A204.1 (cell line): ENCODE measurements at regions not wholly inside any gene's neighbourhood (a gene's known extent, or its start where the extent isn't known, plus 50 kb on each side); places are given as distances from the start of the nearest gene placed in this dataset.

Experiments used
- FAIRE-seq: peaks from 2 replicates; lab custom pipeline; 2012; peaks lifted over from hg19 to GRCh38; lab: Jason Lieb, UNC

- no peak for FAIRE-seq
These were observed 175.9 kb downstream of the RPLP1 start for GRCh38 chr15:69628256-69629093.

- FAIRE-seq: no peak
These were observed 177.1 kb downstream of the RPLP1 start for GRCh38 chr15:69629631-69630161.

- FAIRE-seq: no peak
These were observed 178.4 kb downstream of the RPLP1 start for GRCh38 chr15:69631005-69631404.

- FAIRE-seq: no peak
These were observed 179.4 kb downstream of the RPLP1 start for GRCh38 chr15:69631978-69632377.

- no peak for FAIRE-seq
These were observed 182.2 kb downstream of the RPLP1 start for GRCh38 chr15:69634860-69635259.

GRCh38 chr15:69636169-69636915 lies 183.7 kb downstream of the RPLP1 start:
- no peak for FAIRE-seq

GRCh38 chr15:69637818-69638217 lies 185.2 kb downstream of the RPLP1 start:
- FAIRE-seq: no peak

GRCh38 chr15:69643476-69643875 lies 190.9 kb downstream of the RPLP1 start:
- FAIRE-seq: no peak

- no peak for FAIRE-seq
These were observed 191.4 kb downstream of the RPLP1 start for GRCh38 chr15:69643971-69644370.

- FAIRE-seq: no peak
These were observed 192.3 kb downstream of the RPLP1 start for GRCh38 chr15:69644876-69645275.

- FAIRE-seq: no peak
These were observed 194.5 kb downstream of the RPLP1 start for GRCh38 chr15:69647142-69647513.

GRCh38 chr15:69648212-69648611 lies 195.6 kb downstream of the RPLP1 start:
- no peak for FAIRE-seq

GRCh38 chr15:69648775-69649735 lies 196.4 kb downstream of the RPLP1 start:
- no peak for FAIRE-seq

- FAIRE-seq: no peak
These were observed 199.7 kb downstream of the RPLP1 start for GRCh38 chr15:69652293-69652692.

- FAIRE-seq: no peak
These were observed 200.2 kb downstream of the RPLP1 start for GRCh38 chr15:69652751-69653305.

- FAIRE-seq: no peak
These were observed 200.7 kb downstream of the RPLP1 start for GRCh38 chr15:69653306-69653705.

GRCh38 chr15:69653846-69654245 lies 201.2 kb downstream of the RPLP1 start:
- no peak for FAIRE-seq

GRCh38 chr15:69656271-69657030 lies 203.8 kb downstream of the RPLP1 start:
- no peak for FAIRE-seq

- no peak for FAIRE-seq
These were observed 205.0 kb downstream of the RPLP1 start for GRCh38 chr15:69657626-69658025.

- FAIRE-seq: no peak
These were observed 205.9 kb downstream of the RPLP1 start for GRCh38 chr15:69658411-69658945.
